WTC11 (cell line): ENCODE measurements at regions not wholly inside any gene's neighbourhood (a gene's known extent, or its start where the extent isn't known, plus 50 kb on each side); places are given as distances from the start of the nearest gene placed in this dataset.

Experiments
- ATAC-seq: fragments of 200-7000 bp; cut with Tn5 transposase; 2 replicates; pipeline ENCODE4 v1.10.0; 2021; ENCODE audit warnings: mild to moderate bottlenecking, moderate library complexity
- CTCF ChIA-PET: fragments of 300-600 bp; sonication (Branson Sonifier 250); formaldehyde crosslinking; loops from one replicate; lab custom pipeline; 2021; ENCODE audit warnings: antibody characterized with exemption; lab: Charles Lee
- POLR2A ChIA-PET: fragments of 350-600 bp; sonication (Branson Sonifier 250); formaldehyde crosslinking; loops from one replicate; lab custom pipeline; 2021; ENCODE audit warnings: antibody characterized with exemption; lab: Charles Lee
- DNase-seq: peaks from one replicate; pipeline ENCODE4 v3.0.0; 2021; ENCODE audit warnings: low spot score
- H3K27ac Mint-ChIP-seq: 2 replicates; pipeline ENCODE4 v1.8.0; 2021; ENCODE audit warnings: mixed read lengths
- H3K27me3 Mint-ChIP-seq: 2 replicates; pipeline ENCODE4 v1.8.0; 2021; ENCODE audit warnings: low read depth, mild to moderate bottlenecking, moderate library complexity, mixed read lengths
- H3K36me3 Mint-ChIP-seq: 2 replicates; pipeline ENCODE4 v1.8.0; 2021; ENCODE audit warnings: mixed read lengths
- H3K4me1 Mint-ChIP-seq: 2 replicates; pipeline ENCODE4 v1.8.0; 2022; ENCODE audit warnings: mixed read lengths
- H3K4me3 Mint-ChIP-seq: 2 replicates; pipeline ENCODE4 v1.8.0; 2021; ENCODE audit warnings: mild to moderate bottlenecking, moderate library complexity, mixed read lengths
- H3K9me3 Mint-ChIP-seq: 2 replicates; pipeline ENCODE4 v1.8.0; 2021; ENCODE audit warnings: mixed read lengths
- ATF2 ChIP-seq: sonication (generic); formaldehyde crosslinking; IDR thresholded peaks from 2 replicates; pipeline ENCODE4 v1.8.1; 2022; ENCODE audit warnings: low read depth, missing genetic modification reagents, borderline replicate concordance
- CREB1 ChIP-seq: sonication (generic); formaldehyde crosslinking; IDR thresholded peaks from 2 replicates; pipeline ENCODE4 v1.8.0; 2023; ENCODE audit warnings: mild to moderate bottlenecking, missing genetic modification reagents
- IRF2 ChIP-seq: sonication (generic); formaldehyde crosslinking; IDR thresholded peaks from 2 replicates; pipeline ENCODE4 v1.8.0; 2022; ENCODE audit warnings: low read depth, missing genetic modification reagents, borderline replicate concordance
- NFE2L1 ChIP-seq: sonication (generic); formaldehyde crosslinking; IDR thresholded peaks from 2 replicates; pipeline ENCODE4 v1.8.1; 2023; ENCODE audit warnings: missing genetic modification reagents
- NR1H2 ChIP-seq: sonication (generic); formaldehyde crosslinking; IDR thresholded peaks from 2 replicates; pipeline ENCODE4 v1.9.0; 2021; ENCODE audit warnings: mild to moderate bottlenecking, moderate library complexity, missing genetic modification reagents
- OVOL2 ChIP-seq: fragments of 250-450 bp; sonication (Bioruptor Pico); IDR thresholded peaks from 2 replicates; pipeline ENCODE4 v1.9.0; 2021; ENCODE audit warnings: mild to moderate bottlenecking, borderline replicate concordance
- SMAD3 ChIP-seq: sonication (generic); formaldehyde crosslinking; IDR thresholded peaks from 2 replicates; pipeline ENCODE4 v1.8.0; 2022; ENCODE audit warnings: missing genetic modification reagents, mild to moderate bottlenecking, borderline replicate concordance
- ZNF121 ChIP-seq: sonication (generic); formaldehyde crosslinking; IDR thresholded peaks from 2 replicates; pipeline ENCODE4 v1.8.0; 2023; ENCODE audit warnings: missing genetic modification reagents
- ZNF317 ChIP-seq: sonication (generic); formaldehyde crosslinking; IDR thresholded peaks from 2 replicates; pipeline ENCODE4 v1.8.1; 2023; ENCODE audit warnings: low read depth, mild to moderate bottlenecking, moderate library complexity, missing genetic modification reagents, borderline replicate concordance
- ZNF423 ChIP-seq: fragments of 250-450 bp; sonication (Bioruptor Pico); IDR thresholded peaks from 2 replicates; pipeline ENCODE4 v2.1.2; 2022; ENCODE audit warnings: mild to moderate bottlenecking, moderate library complexity
- ZNF671 ChIP-seq: fragments of 250-450 bp; sonication (Bioruptor Pico); IDR thresholded peaks from 2 replicates; pipeline ENCODE4 v1.8.0; 2021; ENCODE audit warnings: mild to moderate bottlenecking
- ZSCAN18 ChIP-seq: fragments of 250-450 bp; sonication (Bioruptor Pico); IDR thresholded peaks from 2 replicates; pipeline ENCODE4 v2.1.2; 2022; ENCODE audit warnings: mild to moderate bottlenecking, moderate library complexity
- TF ChIP-seq, protein P1 (sequence below): fragments of 250-450 bp; sonication (Bioruptor Pico); IDR thresholded peaks from 2 replicates; pipeline ENCODE4 v1.9.0; 2021; ENCODE audit warnings: mild to moderate bottlenecking, borderline replicate concordance
- TF ChIP-seq, protein P2 (sequence below): sonication (generic); formaldehyde crosslinking; IDR thresholded peaks from 2 replicates; pipeline ENCODE4 v1.8.1; 2023; ENCODE audit warnings: mild to moderate bottlenecking, missing genetic modification reagents
- TF ChIP-seq, protein P3 (sequence below): fragments of 250-450 bp; sonication (Bioruptor Pico); IDR thresholded peaks from 2 replicates; pipeline ENCODE4 v1.9.0; 2021; ENCODE audit warnings: mild to moderate bottlenecking

- no peak overlapping the region for H3K4me3 Mint-ChIP-seq
- DNase-seq (no peak), ATAC-seq (no peak)
- H3K36me3 Mint-ChIP-seq: no peaks in the 10 kb centered on the region
- peaks cover 9% of the 10 kb centered on the region; the same call in 1 of the 2 replicates for H3K9me3 Mint-ChIP-seq
- 0 out of 2 replicates have a peak, but pooled peaks cover 5% of the 10 kb centered on the region for H3K4me1 Mint-ChIP-seq
- no peak overlapping the region for H3K27ac Mint-ChIP-seq
- no peak for TF ChIP-seq ZNF423 (CRISPR knock-in tag)
- CTCF ChIA-PET: interaction anchor here (0.9 to 3.1 kb wide), 6 partner anchors 12 to 389 kb away, joined by 3 to 15 read pairs (median 5); no protein-coding TSS in a partner anchor
- POLR2A ChIA-PET: no interaction called here
- H3K27me3 Mint-ChIP-seq: peaks cover 2% of the 10 kb centered on the region; the same call in 1 of the 2 replicates
Measured at GRCh38 chr22:44381761-44382115, 69.0 kb upstream of the SHISAL1 start.

DNA sequence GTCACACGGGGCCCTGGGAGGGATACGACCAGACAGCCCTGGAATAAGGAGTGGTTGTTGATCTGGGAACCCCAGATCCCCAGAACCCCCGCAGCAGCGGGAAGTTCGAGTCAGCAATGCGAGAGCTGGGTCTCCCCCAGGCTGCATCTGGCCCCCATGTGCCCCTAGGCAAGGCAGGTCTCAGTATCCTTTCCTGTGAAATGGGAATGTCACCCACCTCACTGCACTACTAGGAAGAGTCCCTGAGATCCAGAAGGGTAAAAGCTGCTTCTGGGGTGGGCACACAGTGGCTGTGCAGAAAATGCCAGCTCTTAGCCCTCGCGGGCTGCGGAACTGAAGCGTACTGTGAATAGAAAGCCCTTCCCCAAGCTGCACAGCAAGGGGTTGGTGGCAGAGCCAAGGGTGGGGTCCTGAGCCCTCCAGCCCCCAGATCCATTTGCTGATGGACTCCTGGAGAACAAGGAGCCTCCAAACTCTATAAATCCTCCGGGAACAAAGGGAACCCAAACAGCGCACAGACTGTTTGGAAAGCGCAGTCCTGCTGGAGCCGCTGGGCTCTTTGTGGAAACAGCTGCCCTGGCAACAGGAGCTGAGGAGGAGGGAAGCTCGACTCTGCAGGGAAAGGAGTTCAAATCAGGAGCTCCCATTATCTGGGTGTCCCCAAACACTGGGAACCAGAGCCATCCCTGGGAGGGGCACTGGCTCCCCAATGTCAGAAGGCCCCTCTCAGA is 68.2 kb upstream of the SHISAL1 start:
- Mint-ChIP-seq H3K4me3 (no peak overlapping the region), H3K27me3 (peaks cover 2% of the 10 kb centered on the region; the same call in 1 of the 2 replicates), H3K9me3 (peaks cover 12% of the 10 kb centered on the region; the same call in 1 of the 2 replicates)
- POLR2A ChIA-PET: no interaction called here
- TF ChIP-seq SMAD3 (CRISPR knock-in tag) (no peak), ZNF121 (CRISPR knock-in tag) (no peak), OVOL2 (no peak), NFE2L1 (CRISPR knock-in tag) (no peak), ZNF671 (CRISPR knock-in tag) (no peak), IRF2 (no peak)
- TF ChIP-seq, protein P1, sequence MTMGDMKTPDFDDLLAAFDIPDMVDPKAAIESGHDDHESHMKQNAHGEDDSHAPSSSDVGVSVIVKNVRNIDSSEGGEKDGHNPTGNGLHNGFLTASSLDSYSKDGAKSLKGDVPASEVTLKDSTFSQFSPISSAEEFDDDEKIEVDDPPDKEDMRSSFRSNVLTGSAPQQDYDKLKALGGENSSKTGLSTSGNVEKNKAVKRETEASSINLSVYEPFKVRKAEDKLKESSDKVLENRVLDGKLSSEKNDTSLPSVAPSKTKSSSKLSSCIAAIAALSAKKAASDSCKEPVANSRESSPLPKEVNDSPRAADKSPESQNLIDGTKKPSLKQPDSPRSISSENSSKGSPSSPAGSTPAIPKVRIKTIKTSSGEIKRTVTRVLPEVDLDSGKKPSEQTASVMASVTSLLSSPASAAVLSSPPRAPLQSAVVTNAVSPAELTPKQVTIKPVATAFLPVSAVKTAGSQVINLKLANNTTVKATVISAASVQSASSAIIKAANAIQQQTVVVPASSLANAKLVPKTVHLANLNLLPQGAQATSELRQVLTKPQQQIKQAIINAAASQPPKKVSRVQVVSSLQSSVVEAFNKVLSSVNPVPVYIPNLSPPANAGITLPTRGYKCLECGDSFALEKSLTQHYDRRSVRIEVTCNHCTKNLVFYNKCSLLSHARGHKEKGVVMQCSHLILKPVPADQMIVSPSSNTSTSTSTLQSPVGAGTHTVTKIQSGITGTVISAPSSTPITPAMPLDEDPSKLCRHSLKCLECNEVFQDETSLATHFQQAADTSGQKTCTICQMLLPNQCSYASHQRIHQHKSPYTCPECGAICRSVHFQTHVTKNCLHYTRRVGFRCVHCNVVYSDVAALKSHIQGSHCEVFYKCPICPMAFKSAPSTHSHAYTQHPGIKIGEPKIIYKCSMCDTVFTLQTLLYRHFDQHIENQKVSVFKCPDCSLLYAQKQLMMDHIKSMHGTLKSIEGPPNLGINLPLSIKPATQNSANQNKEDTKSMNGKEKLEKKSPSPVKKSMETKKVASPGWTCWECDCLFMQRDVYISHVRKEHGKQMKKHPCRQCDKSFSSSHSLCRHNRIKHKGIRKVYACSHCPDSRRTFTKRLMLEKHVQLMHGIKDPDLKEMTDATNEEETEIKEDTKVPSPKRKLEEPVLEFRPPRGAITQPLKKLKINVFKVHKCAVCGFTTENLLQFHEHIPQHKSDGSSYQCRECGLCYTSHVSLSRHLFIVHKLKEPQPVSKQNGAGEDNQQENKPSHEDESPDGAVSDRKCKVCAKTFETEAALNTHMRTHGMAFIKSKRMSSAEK (CRISPR knock-in tag): no peak
- TF ChIP-seq, protein P2, sequence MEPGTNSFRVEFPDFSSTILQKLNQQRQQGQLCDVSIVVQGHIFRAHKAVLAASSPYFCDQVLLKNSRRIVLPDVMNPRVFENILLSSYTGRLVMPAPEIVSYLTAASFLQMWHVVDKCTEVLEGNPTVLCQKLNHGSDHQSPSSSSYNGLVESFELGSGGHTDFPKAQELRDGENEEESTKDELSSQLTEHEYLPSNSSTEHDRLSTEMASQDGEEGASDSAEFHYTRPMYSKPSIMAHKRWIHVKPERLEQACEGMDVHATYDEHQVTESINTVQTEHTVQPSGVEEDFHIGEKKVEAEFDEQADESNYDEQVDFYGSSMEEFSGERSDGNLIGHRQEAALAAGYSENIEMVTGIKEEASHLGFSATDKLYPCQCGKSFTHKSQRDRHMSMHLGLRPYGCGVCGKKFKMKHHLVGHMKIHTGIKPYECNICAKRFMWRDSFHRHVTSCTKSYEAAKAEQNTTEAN (CRISPR knock-in tag): no peak
- TF ChIP-seq, all 79 proteins: peak for 0
- Mint-ChIP-seq H3K27ac (no peak overlapping the region), H3K36me3 (no peaks in the 10 kb centered on the region), H3K4me1 (no peaks in the 10 kb centered on the region)
- CTCF ChIA-PET: interaction anchor here (0.6 to 3.1 kb wide), 6 partner anchors 8 to 388 kb away, joined by 3 to 15 read pairs (median 3); no protein-coding TSS in a partner anchor
- ATAC-seq: no peak
- DNase-seq: no peak

- POLR2A ChIA-PET: no interaction called here
- no peak for TF ChIP-seq ZSCAN18 (CRISPR knock-in tag)
- TF ChIP-seq CREB1 (CRISPR knock-in tag): no peak
- TF ChIP-seq ZNF121 (CRISPR knock-in tag): no peak
- TF ChIP-seq NR1H2 (CRISPR knock-in tag): no peak
- no peak for TF ChIP-seq ATF2 (CRISPR knock-in tag)
- TF ChIP-seq ZNF317 (CRISPR knock-in tag): no peak
- TF ChIP-seq OVOL2: no peak
- TF ChIP-seq, protein P3, sequence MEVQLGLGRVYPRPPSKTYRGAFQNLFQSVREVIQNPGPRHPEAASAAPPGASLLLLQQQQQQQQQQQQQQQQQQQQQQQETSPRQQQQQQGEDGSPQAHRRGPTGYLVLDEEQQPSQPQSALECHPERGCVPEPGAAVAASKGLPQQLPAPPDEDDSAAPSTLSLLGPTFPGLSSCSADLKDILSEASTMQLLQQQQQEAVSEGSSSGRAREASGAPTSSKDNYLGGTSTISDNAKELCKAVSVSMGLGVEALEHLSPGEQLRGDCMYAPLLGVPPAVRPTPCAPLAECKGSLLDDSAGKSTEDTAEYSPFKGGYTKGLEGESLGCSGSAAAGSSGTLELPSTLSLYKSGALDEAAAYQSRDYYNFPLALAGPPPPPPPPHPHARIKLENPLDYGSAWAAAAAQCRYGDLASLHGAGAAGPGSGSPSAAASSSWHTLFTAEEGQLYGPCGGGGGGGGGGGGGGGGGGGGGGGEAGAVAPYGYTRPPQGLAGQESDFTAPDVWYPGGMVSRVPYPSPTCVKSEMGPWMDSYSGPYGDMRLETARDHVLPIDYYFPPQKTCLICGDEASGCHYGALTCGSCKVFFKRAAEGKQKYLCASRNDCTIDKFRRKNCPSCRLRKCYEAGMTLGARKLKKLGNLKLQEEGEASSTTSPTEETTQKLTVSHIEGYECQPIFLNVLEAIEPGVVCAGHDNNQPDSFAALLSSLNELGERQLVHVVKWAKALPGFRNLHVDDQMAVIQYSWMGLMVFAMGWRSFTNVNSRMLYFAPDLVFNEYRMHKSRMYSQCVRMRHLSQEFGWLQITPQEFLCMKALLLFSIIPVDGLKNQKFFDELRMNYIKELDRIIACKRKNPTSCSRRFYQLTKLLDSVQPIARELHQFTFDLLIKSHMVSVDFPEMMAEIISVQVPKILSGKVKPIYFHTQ (CRISPR knock-in tag): no peak
Measured at GRCh38 chr22:44379817-44380755, 67.3 kb upstream of the SHISAL1 start.

More at GRCh38 chr22:44379817-44380755, 67.3 kb upstream of the SHISAL1 start:
- H3K9me3 Mint-ChIP-seq: peaks cover 19% of the 10 kb centered on the region
- CTCF ChIA-PET: interaction anchor here (0.7 to 3.1 kb wide), 5 partner anchors 10 to 387 kb away, joined by 3 to 15 read pairs (median 3); no protein-coding TSS in a partner anchor
- ATAC-seq: no peak
- DNase-seq: no peak
- H3K4me1 Mint-ChIP-seq: no peaks in the 10 kb centered on the region
- no peak overlapping the region for H3K27ac Mint-ChIP-seq
- H3K4me3 Mint-ChIP-seq: no peak overlapping the region
- peaks cover 6% of the 10 kb centered on the region for H3K36me3 Mint-ChIP-seq
- H3K27me3 Mint-ChIP-seq: peaks cover 2% of the 10 kb centered on the region; the same call in 1 of the 2 replicates
